ENCODE measurements at regions not wholly inside any gene's neighbourhood (a gene's known extent, or its start where the extent isn't known, plus 50 kb on each side); places are given as distances from the start of the nearest gene placed in this dataset.

GRCh38 chr11:122317305-122317704 is 201.3 kb upstream of the BLID start:
- TF ChIP-seq GATA2 (IDR thresholded peaks at IDR 0.05; ENCODE audit: low read depth, low read length): no peak
- no peak for TF ChIP-seq GATA3 (IDR thresholded peaks at IDR 0.05; ENCODE audit: low read depth, low read length)

All from SH-SY5Y (cell line).